Activated T-helper 1 cell treated with Interleukin-2 at 50 U/mL for 16 hours (primary cell): ENCODE measurements at regions not wholly inside any gene's neighbourhood (a gene's known extent, or its start where the extent isn't known, plus 50 kb on each side); places are given as distances from the start of the nearest gene placed in this dataset.

ENCODE experiments used
- DNase-seq: peaks from one replicate; pipeline ENCODE4 v3.0.0-alpha.2; 2020; ENCODE audit warnings: low read depth

GRCh38 chr1:43065616-43066399, 106.3 kb downstream of the EBNA1BP2 start:
- DNase-seq = no peak

GRCh38 chr1:43065191-43065590, 106.5 kb upstream of the SLC2A1 start:
- DNase-seq = no peak

GRCh38 chr1:43063394-43064219, 104.9 kb upstream of the SLC2A1 start:
- no peak for DNase-seq

GRCh38 chr1:43062527-43063095, 103.9 kb upstream of the SLC2A1 start:
- no peak for DNase-seq

GRCh38 chr1:43061757-43062156, 103.1 kb upstream of the SLC2A1 start:
- DNase-seq = no peak

- no peak for DNase-seq
These were observed 101.2 kb upstream of the SLC2A1 start for GRCh38 chr1:43059640-43060574.

GRCh38 chr1:43058545-43059360, 100.1 kb upstream of the SLC2A1 start:
- DNase-seq = no peak

- no peak for DNase-seq
These were observed 99.4 kb upstream of the SLC2A1 start for GRCh38 chr1:43058056-43058455.

GRCh38 chr1:43057567-43057966, 98.9 kb upstream of the SLC2A1 start:
- DNase-seq = no peak

GRCh38 chr1:43056981-43057391, 98.3 kb upstream of the SLC2A1 start:
- DNase-seq = no peak

- DNase-seq = no peak
These were observed 97.8 kb upstream of the SLC2A1 start for GRCh38 chr1:43056460-43056859.

GRCh38 chr1:43054961-43055360, 96.3 kb upstream of the SLC2A1 start:
- no peak for DNase-seq

- no peak for DNase-seq
These were observed 94.2 kb upstream of the SLC2A1 start for GRCh38 chr1:43052786-43053439.

- DNase-seq = no peak
These were observed 93.7 kb upstream of the SLC2A1 start for GRCh38 chr1:43052322-43052721.

GRCh38 chr1:43049481-43049880, 90.8 kb upstream of the SLC2A1 start:
- no peak for DNase-seq

GRCh38 chr1:43048601-43049011, 89.9 kb upstream of the SLC2A1 start:
- DNase-seq = no peak

- DNase-seq = no peak
These were observed 88.5 kb upstream of the SLC2A1 start for GRCh38 chr1:43047135-43047534.

GRCh38 chr1:43044572-43045361, 86.1 kb upstream of the SLC2A1 start:
- DNase-seq = no peak

GRCh38 chr1:43043695-43044094, 85.0 kb upstream of the SLC2A1 start:
- DNase-seq = no peak
